Adrenal gland (tissue), 9 donors: ENCODE measurements at regions not wholly inside any gene's neighbourhood (a gene's known extent, or its start where the extent isn't known, plus 50 kb on each side); places are given as distances from the start of the nearest gene placed in this dataset.

ENCODE experiments used
- DNase-seq, 7 donors: peaks; one replicate each; pipeline ENCODE4 v3.0.0-alpha.2; 2019 to 2020
- H3K27ac ChIP-seq, 5 donors: fragments of 200-600 bp; sonication (generic) in 4 of 5; 1 replicate in 3 of 5; 2 replicates in 2 of 5; pipeline versions ENCODE4 v1.5.1 to v1.8.0; 2016 to 2020; ENCODE audit warnings: mild to moderate bottlenecking in 1 of 5
- H3K27me3 ChIP-seq: fragments of 200-600 bp; 2 replicates; pipeline ENCODE4 v1.8.0; 2021
- H3K36me3 ChIP-seq, 2 donors: fragments of 200-600 bp; replicated peaks in 1 of 2; 1 replicate in 1 of 2; 2 replicates in 1 of 2; pipeline versions ENCODE4 v1.5.1 to v1.8.0; 2018 to 2022
- H3K4me1 ChIP-seq, 2 donors: fragments of 200-600 bp; replicated peaks in 1 of 2; 1 replicate in 1 of 2; 2 replicates in 1 of 2; pipeline versions ENCODE4 v1.5.1 to v1.8.0; 2018 to 2021
- H3K4me3 ChIP-seq, 4 donors: fragments of 200-600 bp; sonication (generic) in 3 of 4; one replicate each; pipeline ENCODE4 v1.5.1; 2016 to 2018
- H3K9me3 ChIP-seq, 3 donors: fragments of 200-600 bp; sonication (generic) in 1 of 3; replicated peaks in 1 of 3; 1 replicate in 2 of 3; 2 replicates in 1 of 3; pipeline versions ENCODE4 v1.5.1 to v1.8.0; 2016 to 2021
- POLR2A ChIP-seq, 2 donors: fragments of 450-650 bp; IDR thresholded peaks; one replicate each; pipeline ENCODE4 v1.6.1; 2017; ENCODE audit warnings: antibody characterized with exemption in 2 of 2, mild to moderate bottlenecking in 2 of 2, moderate library complexity in 1 of 2
- WGBS, 4 donors: extraction: QIAGEN DNeasy Blood & Tissue Kit in 2 of 4; methylation state at CpG; one replicate each; pipeline versions ENCODE4 v1.1.5 to v1.1.7; 2013 to 2017; 5-methylcytosine and 5-hydroxymethylcytosine counted together
- intact Hi-C, 2 donors: fragments of 100-400 bp; cut with DNase I; formaldehyde crosslinking; loops; one replicate each; pipeline versions ENCODE4 v1.14.1 to v1.15.0; 2022 to 2023
- TF ChIP-seq, protein P1 (sequence below), 6 experiments: fragments of 450-650 bp in 4 of 6; fragments of 200-600 bp in 2 of 6; sonication (generic) in 1 of 6; IDR thresholded peaks; 1 replicate in 5 of 6; 2 replicates in 1 of 6; pipeline versions ENCODE4 v1.5.1 to v1.8.0; 2016 to 2021; ENCODE audit warnings: antibody characterized with exemption in 6 of 6, mild to moderate bottlenecking in 2 of 6, moderate library complexity in 1 of 6
- donor health status: healthy with polysubstance abuse.
- donor health status: Bipolar disorder and iron deficiency.
- donor health status: DM: yes; HTN: yes; CAD: no.
- donor health status: DM: no; HTN: no; CAD: no.
- donor health status: DM: no; HTN: no; CAD: no.

DNA sequence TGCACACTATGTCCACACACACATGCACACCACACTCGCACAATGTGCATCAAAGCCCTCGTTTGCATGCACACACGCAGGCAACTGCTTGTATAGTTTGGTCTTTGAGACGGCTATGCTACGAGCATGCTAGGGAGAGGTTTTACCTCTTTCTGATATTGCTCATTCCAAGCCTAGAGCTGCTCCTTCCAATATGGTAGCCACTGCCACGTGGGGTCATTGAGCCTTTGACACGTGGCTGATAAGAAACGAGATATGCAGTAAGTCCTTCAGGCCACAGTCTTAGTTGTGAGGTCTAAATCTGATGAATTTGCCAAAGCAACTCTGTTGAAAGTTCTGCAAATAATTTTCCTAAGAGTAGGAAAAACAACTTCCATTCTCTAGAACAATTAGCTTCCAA is 204.4 kb downstream of the KLF6 start:
- TF ChIP-seq POLR2A (IDR thresholded peaks at IDR 0.05): no peak
- TF ChIP-seq, protein P1, sequence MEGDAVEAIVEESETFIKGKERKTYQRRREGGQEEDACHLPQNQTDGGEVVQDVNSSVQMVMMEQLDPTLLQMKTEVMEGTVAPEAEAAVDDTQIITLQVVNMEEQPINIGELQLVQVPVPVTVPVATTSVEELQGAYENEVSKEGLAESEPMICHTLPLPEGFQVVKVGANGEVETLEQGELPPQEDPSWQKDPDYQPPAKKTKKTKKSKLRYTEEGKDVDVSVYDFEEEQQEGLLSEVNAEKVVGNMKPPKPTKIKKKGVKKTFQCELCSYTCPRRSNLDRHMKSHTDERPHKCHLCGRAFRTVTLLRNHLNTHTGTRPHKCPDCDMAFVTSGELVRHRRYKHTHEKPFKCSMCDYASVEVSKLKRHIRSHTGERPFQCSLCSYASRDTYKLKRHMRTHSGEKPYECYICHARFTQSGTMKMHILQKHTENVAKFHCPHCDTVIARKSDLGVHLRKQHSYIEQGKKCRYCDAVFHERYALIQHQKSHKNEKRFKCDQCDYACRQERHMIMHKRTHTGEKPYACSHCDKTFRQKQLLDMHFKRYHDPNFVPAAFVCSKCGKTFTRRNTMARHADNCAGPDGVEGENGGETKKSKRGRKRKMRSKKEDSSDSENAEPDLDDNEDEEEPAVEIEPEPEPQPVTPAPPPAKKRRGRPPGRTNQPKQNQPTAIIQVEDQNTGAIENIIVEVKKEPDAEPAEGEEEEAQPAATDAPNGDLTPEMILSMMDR (IDR thresholded peaks at IDR 0.05): no peak
- intact Hi-C loops: no loop called here
- 68 to 82% (median 73%) methylated on average over 8 of the region's 8 CpGs for WGBS, 4 donors

DNA sequence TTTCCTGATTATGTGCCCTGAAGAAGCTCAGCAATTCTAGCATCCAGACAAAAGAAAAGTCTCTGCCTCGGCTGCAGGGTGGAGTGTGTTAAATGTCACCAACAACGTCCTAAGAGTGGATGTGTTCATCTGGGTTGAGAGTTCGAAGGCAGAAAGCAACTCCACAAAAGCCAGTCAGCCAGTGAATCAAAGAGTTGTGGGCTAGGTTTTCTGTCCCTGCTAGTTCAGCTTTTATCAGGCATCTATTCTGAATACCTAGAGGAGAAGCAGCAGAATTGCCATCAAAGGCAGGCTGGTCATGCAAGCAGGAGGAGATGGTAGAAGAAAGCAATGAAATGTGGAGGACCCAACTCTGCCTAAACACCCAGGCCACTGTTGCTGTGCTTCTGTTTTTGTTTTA is 205.2 kb downstream of the KLF6 start:
- no peak overlapping the region for H3K27ac ChIP-seq
- TF ChIP-seq, protein P1 (IDR thresholded peaks at IDR 0.05): no peak
- no peak for TF ChIP-seq POLR2A (IDR thresholded peaks at IDR 0.05)
- H3K36me3 ChIP-seq: no peaks in the 10 kb centered on the region
- DNase-seq: no peak
- H3K4me3 ChIP-seq: no peak overlapping the region
- no peaks in the 10 kb centered on the region for H3K4me1 ChIP-seq
- no peaks in the 10 kb centered on the region for H3K27me3 ChIP-seq
- no peaks in the 10 kb centered on the region for H3K9me3 ChIP-seq
- intact Hi-C loops: no loop called here
- 28 to 35% (median 32%) methylated on average over 3 of the region's 3 CpGs for WGBS, 4 donors

More for the DNA sequence above, 204.4 kb downstream of the KLF6 start:
- Histone ChIP-seq H3K4me1 (no peaks in the 10 kb centered on the region), H3K9me3 (no peaks in the 10 kb centered on the region), H3K27me3 (no peaks in the 10 kb centered on the region), H3K4me3 (no peak overlapping the region), H3K27ac (no peak overlapping the region), H3K36me3 (no peaks in the 10 kb centered on the region)
- DNase-seq: no peak

DNA sequence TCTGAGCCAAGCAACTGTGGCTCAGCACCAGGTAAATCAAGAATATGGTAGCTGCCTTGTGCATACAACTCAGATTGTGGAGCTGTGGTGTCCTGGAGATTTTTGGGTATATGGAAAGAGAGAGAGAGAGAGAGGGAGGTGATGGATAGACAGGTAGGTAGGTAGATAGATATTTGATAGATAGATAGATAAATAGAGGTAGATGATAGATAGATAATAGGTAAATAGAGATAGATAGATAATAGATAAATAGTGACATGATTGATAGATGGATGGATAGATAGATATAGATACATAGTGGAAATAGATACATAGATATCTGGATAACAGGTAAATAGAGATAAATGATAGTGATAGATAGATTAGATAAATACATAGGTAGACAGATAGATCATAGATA is 206.3 kb downstream of the KLF6 start:
- no peak for DNase-seq
- no peaks in the 10 kb centered on the region for H3K4me1 ChIP-seq
- no peaks in the 10 kb centered on the region for H3K36me3 ChIP-seq
- no peak overlapping the region for H3K4me3 ChIP-seq
- H3K27ac ChIP-seq: no peak overlapping the region
- intact Hi-C loops: no loop called here
- H3K9me3 ChIP-seq: no peaks in the 10 kb centered on the region
- H3K27me3 ChIP-seq: no peaks in the 10 kb centered on the region
- TF ChIP-seq, protein P1 (IDR thresholded peaks at IDR 0.05): no peak
- TF ChIP-seq POLR2A (IDR thresholded peaks at IDR 0.05): no peak

DNA sequence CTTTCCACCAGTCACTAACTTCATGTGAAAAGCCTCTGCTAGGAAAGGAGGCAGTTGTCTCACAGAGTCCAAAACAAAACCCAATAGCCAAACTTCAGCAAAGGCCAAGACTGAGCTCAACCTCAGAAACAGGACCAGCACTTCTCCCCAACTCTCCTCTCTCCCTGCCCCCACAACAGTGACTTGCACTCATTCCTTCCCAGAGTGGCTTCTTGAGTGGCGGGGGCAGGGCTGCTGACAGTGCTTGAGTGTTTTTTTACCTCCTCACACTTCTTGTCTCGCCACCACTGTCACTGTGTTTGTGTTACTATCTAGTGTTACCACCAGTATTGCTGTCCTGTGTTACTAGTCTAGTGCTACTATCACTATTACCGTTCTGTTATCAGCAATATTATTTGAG is 206.8 kb downstream of the KLF6 start:
- no peak overlapping the region for H3K27ac ChIP-seq
- H3K4me1 ChIP-seq: no peaks in the 10 kb centered on the region
- no peaks in the 10 kb centered on the region for H3K36me3 ChIP-seq
- WGBS, 4 donors: 82 to 92% (median 88%) methylated on average over 3 of the region's 3 CpGs
- no peak overlapping the region for H3K4me3 ChIP-seq
- H3K9me3 ChIP-seq: no peaks in the 10 kb centered on the region
- TF ChIP-seq, protein P1 (IDR thresholded peaks at IDR 0.05): no peak
- no peak for TF ChIP-seq POLR2A (IDR thresholded peaks at IDR 0.05)
- no peaks in the 10 kb centered on the region for H3K27me3 ChIP-seq
- no peak for DNase-seq
- intact Hi-C loops: no loop called here
